Pancreas (tissue), 10 donors: ENCODE measurements at regions not wholly inside any gene's neighbourhood (a gene's known extent, or its start where the extent isn't known, plus 50 kb on each side); places are given as distances from the start of the nearest gene placed in this dataset.

Source experiments
- ATAC-seq, 4 donors: fragments of 200-7000 bp; cut with Tn5 transposase; one replicate each; pipeline versions ENCODE4 v1.8.0 to v1.9.1; 2020; ENCODE audit warnings: mild to moderate bottlenecking in 4 of 4, moderate library complexity in 4 of 4
- DNase-seq, 6 donors: peaks; one replicate each; pipeline ENCODE4 v3.0.0-alpha.2; 2020
- FAIRE-seq: peaks from 2 replicates; lab custom pipeline; 2012; peaks lifted over from hg19 to GRCh38; lab: Jason Lieb, UNC
- H3K27ac ChIP-seq, 4 donors: fragments of 200-600 bp; sonication (generic); 1 replicate in 3 of 4; 2 replicates in 1 of 4; pipeline versions ENCODE4 v1.5.0 to v1.8.0; 2020
- H3K27me3 ChIP-seq, 4 donors: fragments of 200-600 bp; one replicate each; pipeline ENCODE4 v1.8.0; 2021
- H3K36me3 ChIP-seq, 3 donors: fragments of 200-600 bp; sonication (generic) in 1 of 3; one replicate each; pipeline versions ENCODE4 v1.5.0 to v1.8.0; 2020 to 2021
- H3K4me1 ChIP-seq, 3 donors: fragments of 200-600 bp; one replicate each; pipeline ENCODE4 v1.8.0; 2021
- H3K4me3 ChIP-seq, 4 donors: fragments of 200-600 bp; sonication (generic) in 2 of 4; one replicate each; pipeline versions ENCODE4 v1.5.0 to v1.8.0; 2020 to 2021
- H3K9me3 ChIP-seq, 4 donors: fragments of 200-600 bp; one replicate each; pipeline ENCODE4 v1.8.0; 2021
- CTCF ChIP-seq, 4 donors: fragments of 200-600 bp; sonication (generic) in 3 of 4; IDR thresholded peaks; one replicate each; pipeline versions ENCODE4 v1.5.0 to v1.8.0; 2021; ENCODE audit warnings: antibody characterized with exemption in 4 of 4
- WGBS, 2 donors: extraction: QIAGEN DNeasy Blood & Tissue Kit; methylation state at CpG; one replicate each; pipeline ENCODE4 v1.1.7; 2013; 5-methylcytosine and 5-hydroxymethylcytosine counted together
- intact Hi-C, 3 donors: fragments of 100-400 bp; cut with DNase I; formaldehyde crosslinking; loops; one replicate each; pipeline versions ENCODE4 v1.11.1 to v1.14.2; 2022
- donor health status: healthy with polysubstance abuse.
- donor health status: DM: no; HTN: no; CAD: no; lungs with moderate emphysema.
- donor health status: DM: no; HTN: no; CAD: no.
- donor health status: control.
- donor health status: control.
- donor health status: Bipolar disorder and iron deficiency.
- donor health status: DM: yes; HTN: yes; CAD: no.
- donor health status: DM: no; HTN: no; CAD: no.
- donor health status: DM: no; HTN: no; CAD: no.
- donor health status: DM: yes; HTN: yes; CAD: no.

- 89 to 95% methylated on average over 1 of the region's 1 CpG for WGBS, 2 donors
- Histone ChIP-seq H3K4me3 (no peak overlapping the region), H3K4me1 (no peaks in the 10 kb centered on the region), H3K36me3 (no peaks in the 10 kb centered on the region), H3K9me3 (no peaks in the 10 kb centered on the region), H3K27me3 (no peaks in the 10 kb centered on the region), H3K27ac (no peak overlapping the region)
- FAIRE-seq = no peak
- ATAC-seq = no peak
- intact Hi-C loops = no loop called here
- TF ChIP-seq CTCF (IDR thresholded peaks at IDR 0.05) = no peak
- DNase-seq = no peak
Measured at GRCh38 chr5:125661584-125661983, 761.6 kb upstream of the GRAMD2B start.

GRCh38 chr5:125668884-125669283 is 754.3 kb upstream of the GRAMD2B start:
- Histone ChIP-seq H3K4me1 (no peaks in the 10 kb centered on the region), H3K27me3 (no peaks in the 10 kb centered on the region), H3K27ac (no peak overlapping the region), H3K9me3 (no peaks in the 10 kb centered on the region), H3K4me3 (no peak overlapping the region), H3K36me3 (no peaks in the 10 kb centered on the region)
- intact Hi-C loops = no loop called here
- DNase-seq = no peak
- FAIRE-seq = no peak
- TF ChIP-seq CTCF (IDR thresholded peaks at IDR 0.05) = no peak
- peak in 3 of 4 donors; percentile 22 to 81 (median 22) for ATAC-seq

- H3K36me3 ChIP-seq = no peaks in the 10 kb centered on the region
- DNase-seq = no peak
- no peaks in the 10 kb centered on the region for H3K9me3 ChIP-seq
- TF ChIP-seq CTCF (IDR thresholded peaks at IDR 0.05) = no peak
- H3K27ac ChIP-seq = no peak overlapping the region
- H3K27me3 ChIP-seq = no peaks in the 10 kb centered on the region
- ATAC-seq = no peak
- intact Hi-C loops = no loop called here
- WGBS, 2 donors = 86 to 87% methylated on average over 4 of the region's 4 CpGs
- H3K4me1 ChIP-seq = no peaks in the 10 kb centered on the region
- FAIRE-seq = no peak
- no peak overlapping the region for H3K4me3 ChIP-seq
Measured at GRCh38 chr5:125673359-125673950, 749.8 kb upstream of the GRAMD2B start.

DNA sequence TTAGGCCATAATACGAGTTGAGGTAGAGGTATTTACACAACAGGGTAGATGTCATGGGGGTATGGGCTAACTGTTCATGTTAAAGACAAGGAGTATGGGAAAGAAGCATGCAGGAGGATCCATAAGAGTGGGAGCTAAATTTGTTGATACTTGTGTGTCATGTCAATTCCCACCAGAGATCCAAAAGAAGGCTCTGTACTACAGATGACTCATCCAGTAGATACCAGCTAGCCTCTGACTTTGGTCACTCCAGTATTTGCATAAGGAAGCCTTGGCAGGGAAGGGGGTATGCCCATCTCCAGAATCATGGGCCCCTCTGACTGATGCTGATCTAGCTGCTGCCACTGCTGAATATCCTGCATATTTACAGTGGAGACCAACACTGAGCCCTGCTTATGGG is 743.7 kb upstream of the GRAMD2B start:
- ATAC-seq (no peak), FAIRE-seq (no peak), DNase-seq (no peak)
- Histone ChIP-seq H3K36me3 (no peaks in the 10 kb centered on the region), H3K4me3 (no peak overlapping the region), H3K4me1 (no peaks in the 10 kb centered on the region), H3K27me3 (no peaks in the 10 kb centered on the region), H3K9me3 (no peaks in the 10 kb centered on the region), H3K27ac (no peak overlapping the region)
- 92 to 97% methylated on average over 1 of the region's 1 CpG for WGBS, 2 donors
- intact Hi-C loops = no loop called here
- no peak for TF ChIP-seq CTCF (IDR thresholded peaks at IDR 0.05)

GRCh38 chr5:125683669-125684068 is 739.5 kb upstream of the GRAMD2B start:
- TF ChIP-seq CTCF (IDR thresholded peaks at IDR 0.05) = no peak
- no peak overlapping the region for H3K4me3 ChIP-seq
- H3K27me3 ChIP-seq = no peaks in the 10 kb centered on the region
- FAIRE-seq (no peak), DNase-seq (no peak), ATAC-seq (no peak)
- no peaks in the 10 kb centered on the region for H3K9me3 ChIP-seq
- H3K4me1 ChIP-seq = no peaks in the 10 kb centered on the region
- H3K27ac ChIP-seq = no peak overlapping the region
- no peaks in the 10 kb centered on the region for H3K36me3 ChIP-seq
- intact Hi-C loops = no loop called here
